WTC11 (cell line): ENCODE measurements at regions not wholly inside any gene's neighbourhood (a gene's known extent, or its start where the extent isn't known, plus 50 kb on each side); places are given as distances from the start of the nearest gene placed in this dataset.
"Not testable (repeated sequence)": the region's sequence is repeated elsewhere in the genome, so short reads cannot be mapped to it uniquely, and the experiment has no call there.

ENCODE experiments used
- ATAC-seq: fragments of 200-7000 bp; cut with Tn5 transposase; 2 replicates; pipeline ENCODE4 v1.10.0; 2021; ENCODE audit warnings: mild to moderate bottlenecking, moderate library complexity
- CTCF ChIA-PET: fragments of 300-600 bp; sonication (Branson Sonifier 250); formaldehyde crosslinking; loops from one replicate; lab custom pipeline; 2021; ENCODE audit warnings: antibody characterized with exemption; lab: Charles Lee
- POLR2A ChIA-PET: fragments of 350-600 bp; sonication (Branson Sonifier 250); formaldehyde crosslinking; loops from one replicate; lab custom pipeline; 2021; ENCODE audit warnings: antibody characterized with exemption; lab: Charles Lee
- DNase-seq: peaks from one replicate; pipeline ENCODE4 v3.0.0; 2021; ENCODE audit warnings: low spot score
- H3K27ac Mint-ChIP-seq: 2 replicates; pipeline ENCODE4 v1.8.0; 2021; ENCODE audit warnings: mixed read lengths
- H3K27me3 Mint-ChIP-seq: 2 replicates; pipeline ENCODE4 v1.8.0; 2021; ENCODE audit warnings: low read depth, mild to moderate bottlenecking, moderate library complexity, mixed read lengths
- H3K36me3 Mint-ChIP-seq: 2 replicates; pipeline ENCODE4 v1.8.0; 2021; ENCODE audit warnings: mixed read lengths
- H3K4me1 Mint-ChIP-seq: 2 replicates; pipeline ENCODE4 v1.8.0; 2022; ENCODE audit warnings: mixed read lengths
- H3K4me3 Mint-ChIP-seq: 2 replicates; pipeline ENCODE4 v1.8.0; 2021; ENCODE audit warnings: mild to moderate bottlenecking, moderate library complexity, mixed read lengths
- H3K9me3 Mint-ChIP-seq: 2 replicates; pipeline ENCODE4 v1.8.0; 2021; ENCODE audit warnings: mixed read lengths
- AR ChIP-seq: fragments of 250-450 bp; sonication (Bioruptor Pico); IDR thresholded peaks from 2 replicates; pipeline ENCODE4 v1.9.0; 2021; ENCODE audit warnings: mild to moderate bottlenecking
- ARID4B ChIP-seq: sonication (generic); formaldehyde crosslinking; IDR thresholded peaks from 2 replicates; pipeline ENCODE4 v1.8.0; 2023; ENCODE audit warnings: missing genetic modification reagents, mild to moderate bottlenecking, borderline replicate concordance
- CBFB ChIP-seq: sonication (generic); formaldehyde crosslinking; IDR thresholded peaks from 2 replicates; pipeline ENCODE4 v1.8.1; 2022; ENCODE audit warnings: mild to moderate bottlenecking, low read depth, missing genetic modification reagents
- CREB1 ChIP-seq: sonication (generic); formaldehyde crosslinking; IDR thresholded peaks from 2 replicates; pipeline ENCODE4 v1.8.0; 2023; ENCODE audit warnings: mild to moderate bottlenecking, missing genetic modification reagents
- CTCF ChIP-seq: fragments of 200-600 bp; IDR thresholded peaks from 2 replicates; pipeline ENCODE4 v1.8.0; 2022; ENCODE audit warnings: antibody characterized with exemption
- E2F5 ChIP-seq: sonication (generic); formaldehyde crosslinking; IDR thresholded peaks from 2 replicates; pipeline ENCODE4 v1.8.1; 2022; ENCODE audit warnings: mild to moderate bottlenecking, moderate library complexity, missing genetic modification reagents
- FOXP1 ChIP-seq: sonication (generic); formaldehyde crosslinking; IDR thresholded peaks from 2 replicates; pipeline ENCODE4 v1.8.0; 2022; ENCODE audit warnings: missing genetic modification reagents, mild to moderate bottlenecking, moderate library complexity, borderline replicate concordance
- FOXP4 ChIP-seq: sonication (generic); formaldehyde crosslinking; IDR thresholded peaks from 2 replicates; pipeline ENCODE4 v1.8.0; 2022; ENCODE audit warnings: mild to moderate bottlenecking, missing genetic modification reagents
- JAZF1 ChIP-seq: fragments of 250-450 bp; sonication (Bioruptor Pico); IDR thresholded peaks from 2 replicates; pipeline ENCODE4 v1.9.0; 2021; ENCODE audit warnings: moderate library complexity, mild to moderate bottlenecking, inconsistent platforms
- MYBL2 ChIP-seq: sonication (generic); formaldehyde crosslinking; IDR thresholded peaks from 2 replicates; pipeline ENCODE4 v1.8.1; 2023; ENCODE audit warnings: mild to moderate bottlenecking, moderate library complexity, missing genetic modification reagents
- NFATC4 ChIP-seq: fragments of 250-450 bp; sonication (Bioruptor Pico); IDR thresholded peaks from 2 replicates; pipeline ENCODE4 v1.9.0; 2021; ENCODE audit warnings: mild to moderate bottlenecking
- SMAD4 ChIP-seq: sonication (generic); formaldehyde crosslinking; IDR thresholded peaks from 2 replicates; pipeline ENCODE4 v1.8.0; 2022; ENCODE audit warnings: mild to moderate bottlenecking, missing genetic modification reagents
- TEAD1 ChIP-seq: sonication (generic); formaldehyde crosslinking; IDR thresholded peaks from 2 replicates; pipeline ENCODE4 v1.8.0; 2022; ENCODE audit warnings: mild to moderate bottlenecking, missing genetic modification reagents
- ZMAT4 ChIP-seq: fragments of 250-450 bp; sonication (Bioruptor Pico); IDR thresholded peaks from 2 replicates; pipeline ENCODE4 v1.9.0; 2021; ENCODE audit warnings: mild to moderate bottlenecking
- ZNF121 ChIP-seq: sonication (generic); formaldehyde crosslinking; IDR thresholded peaks from 2 replicates; pipeline ENCODE4 v1.8.0; 2023; ENCODE audit warnings: missing genetic modification reagents
- ZNF219 ChIP-seq: sonication (generic); formaldehyde crosslinking; IDR thresholded peaks from 2 replicates; pipeline ENCODE4 v1.8.0; 2023; ENCODE audit warnings: missing genetic modification reagents, mild to moderate bottlenecking, borderline replicate concordance
- ZNF416 ChIP-seq: fragments of 250-450 bp; sonication (Bioruptor Pico); IDR thresholded peaks from 2 replicates; pipeline ENCODE4 v1.9.0; 2021; ENCODE audit warnings: mild to moderate bottlenecking, inconsistent platforms

- H3K36me3 Mint-ChIP-seq: peaks cover 7% of the 10 kb centered on the region; the same call in 1 of the 2 replicates
- DNase-seq (no peak), ATAC-seq (no peak)
- ChIA-PET CTCF (interaction anchor here (0.6 to 1.3 kb wide), 3 partner anchors 220 to 392 kb away, joined by 3 to 4 read pairs (median 3); partner anchors contain the start of gene SLC7A14), POLR2A (no interaction called here)
- no peaks in the 10 kb centered on the region for H3K27me3 Mint-ChIP-seq
- no peak for TF ChIP-seq SMAD4
- no peak for TF ChIP-seq ZNF416 (CRISPR knock-in tag)
- TF ChIP-seq MYBL2 (CRISPR knock-in tag): no peak
- no peak for TF ChIP-seq NFATC4
- no peak for TF ChIP-seq E2F5 (CRISPR knock-in tag)
- TF ChIP-seq CBFB (CRISPR knock-in tag): no peak
- TF ChIP-seq JAZF1 (CRISPR knock-in tag): no peak
- TF ChIP-seq AR (CRISPR knock-in tag): no peak
- TF ChIP-seq ZNF219 (CRISPR knock-in tag): no peak
- TF ChIP-seq FOXP4 (CRISPR knock-in tag): no peak
- TF ChIP-seq ZMAT4 (CRISPR knock-in tag): no peak
- no peak for TF ChIP-seq TEAD1 (CRISPR knock-in tag)
- no peak overlapping the region for H3K27ac Mint-ChIP-seq
- peaks cover 22% of the 10 kb centered on the region for H3K4me1 Mint-ChIP-seq
- peaks cover 22% of the 10 kb centered on the region for H3K9me3 Mint-ChIP-seq
- no peak overlapping the region for H3K4me3 Mint-ChIP-seq
Measured at GRCh38 chr3:170806141-170806540, 63.9 kb downstream of the RPL22L1 start.

- H3K27me3 Mint-ChIP-seq, ATAC-seq, DNase-seq, POLR2A ChIA-PET, H3K36me3 Mint-ChIP-seq, H3K4me3 Mint-ChIP-seq, H3K27ac Mint-ChIP-seq: not testable (repeated sequence)
- CTCF ChIA-PET: interaction anchor here (0.6 kb wide), 2 partner anchors 219 to 726 kb away, joined by 3 to 4 read pairs; partner anchors contain the start of gene SLC7A14
- H3K4me1 Mint-ChIP-seq: peaks cover 22% of the 10 kb centered on the region
- peaks cover 24% of the 10 kb centered on the region for H3K9me3 Mint-ChIP-seq
Measured at GRCh38 chr3:170805296-170805695, 64.7 kb downstream of the RPL22L1 start.

- ATAC-seq, H3K27ac Mint-ChIP-seq, DNase-seq, POLR2A ChIA-PET, H3K4me3 Mint-ChIP-seq, H3K36me3 Mint-ChIP-seq, H3K27me3 Mint-ChIP-seq: not testable (repeated sequence)
- H3K9me3 Mint-ChIP-seq: peaks cover 27% of the 10 kb centered on the region
- H3K4me1 Mint-ChIP-seq: peaks cover 22% of the 10 kb centered on the region
- CTCF ChIA-PET: interaction anchor here (0.9 kb wide), 1 partner anchor 148 kb away, joined by 3 read pairs; no protein-coding TSS in a partner anchor
Measured at GRCh38 chr3:170804634-170805033, 65.4 kb downstream of the RPL22L1 start.

GRCh38 chr3:170804078-170804477 lies 65.9 kb downstream of the RPL22L1 start:
- Mint-ChIP-seq H3K27ac (no peak overlapping the region), H3K27me3 (no peaks in the 10 kb centered on the region), H3K4me1 (peaks cover 18% of the 10 kb centered on the region), H3K4me3 (no peak overlapping the region), H3K36me3 (peaks cover 7% of the 10 kb centered on the region; the same call in 1 of the 2 replicates), H3K9me3 (peaks cover 27% of the 10 kb centered on the region)
- ATAC-seq (no peak), DNase-seq (no peak)
- POLR2A ChIA-PET: no interaction called here
- CTCF ChIA-PET: interaction anchor here (0.9 to 2.7 kb wide), 3 partner anchors 8 to 390 kb away, joined by 3 to 22 read pairs (median 5); no protein-coding TSS in a partner anchor
- TF ChIP-seq ARID4B (no peak), CREB1 (CRISPR knock-in tag) (no peak), FOXP1 (CRISPR knock-in tag) (no peak), CBFB (CRISPR knock-in tag) (no peak), ZNF121 (CRISPR knock-in tag) (no peak), CTCF (no peak)
